ENCODE measurements at regions not wholly inside any gene's neighbourhood (a gene's known extent, or its start where the extent isn't known, plus 50 kb on each side); places are given as distances from the start of the nearest gene placed in this dataset.
"Not testable (repeated sequence)": the region's sequence is repeated elsewhere in the genome, so short reads cannot be mapped to it uniquely, and the experiment has no call there.

GRCh38 chr20:40634891-40635290, 54.1 kb downstream of the MAFB start:
- Histone ChIP-seq H3K4me3 (ENCODE audit: low read depth in 1 of 2, low read length in 2 of 2) (no peak overlapping the region), H3K9ac (ENCODE audit: low read depth in 1 of 2, low read length in 2 of 2) (no peak overlapping the region), H3K9me3 (ENCODE audit: control insufficient read depth in 1 of 2, low read length in 2 of 2) (no peaks in the 10 kb centered on the region), H3K4me1 (ENCODE audit: control insufficient read depth in 1 of 2, insufficient read depth in 2 of 2, low read length in 2 of 2) (no peaks in the 10 kb centered on the region), H3K36me3 (ENCODE audit: control insufficient read depth in 1 of 2, insufficient read depth in 2 of 2, low read length in 2 of 2) (no peaks in the 10 kb centered on the region), H3K27me3 (ENCODE audit: control insufficient read depth in 1 of 2, insufficient read depth in 2 of 2, low read length in 2 of 2) (peaks cover 5 to 7% of the 10 kb centered on the region in 2 donors), H3K27ac (ENCODE audit: low read depth, low read length) (no peak overlapping the region)

- H3K9ac ChIP-seq (ENCODE audit: low read depth in 1 of 2, low read length in 2 of 2), result no peak overlapping the region
- no peaks in the 10 kb centered on the region for H3K36me3 ChIP-seq (ENCODE audit: control insufficient read depth in 1 of 2, insufficient read depth in 2 of 2, low read length in 2 of 2)
- H3K27ac ChIP-seq (ENCODE audit: low read depth, low read length), result no peak overlapping the region
- no peak overlapping the region for H3K4me3 ChIP-seq (ENCODE audit: low read depth in 1 of 2, low read length in 2 of 2)
- H3K27me3 ChIP-seq (ENCODE audit: control insufficient read depth in 1 of 2, insufficient read depth in 2 of 2, low read length in 2 of 2), result peaks cover 5 to 11% of the 10 kb centered on the region in 2 donors
- no peaks in the 10 kb centered on the region for H3K4me1 ChIP-seq (ENCODE audit: control insufficient read depth in 1 of 2, insufficient read depth in 2 of 2, low read length in 2 of 2)
- no peaks in the 10 kb centered on the region for H3K9me3 ChIP-seq (ENCODE audit: control insufficient read depth in 1 of 2, low read length in 2 of 2)
Measured at GRCh38 chr20:40633123-40633850, 55.7 kb downstream of the MAFB start.

- H3K9me3 ChIP-seq (ENCODE audit: control insufficient read depth in 1 of 2, low read length in 2 of 2), result no peaks in the 10 kb centered on the region
- no peaks in the 10 kb centered on the region for H3K36me3 ChIP-seq (ENCODE audit: control insufficient read depth in 1 of 2, insufficient read depth in 2 of 2, low read length in 2 of 2)
- no peak overlapping the region for H3K4me3 ChIP-seq (ENCODE audit: low read depth in 1 of 2, low read length in 2 of 2)
- peaks cover 5 to 11% of the 10 kb centered on the region in 2 donors for H3K27me3 ChIP-seq (ENCODE audit: control insufficient read depth in 1 of 2, insufficient read depth in 2 of 2, low read length in 2 of 2)
- H3K4me1 ChIP-seq (ENCODE audit: control insufficient read depth in 1 of 2, insufficient read depth in 2 of 2, low read length in 2 of 2), result no peaks in the 10 kb centered on the region
- no peak overlapping the region for H3K9ac ChIP-seq (ENCODE audit: low read depth in 1 of 2, low read length in 2 of 2)
- H3K27ac ChIP-seq (ENCODE audit: low read depth, low read length), result no peak overlapping the region
Measured at GRCh38 chr20:40632346-40632976, 56.6 kb downstream of the MAFB start.

- Histone ChIP-seq H3K9me3 (ENCODE audit: control insufficient read depth in 1 of 2, low read length in 2 of 2) (no peaks in the 10 kb centered on the region), H3K4me3 (ENCODE audit: low read depth in 1 of 2, low read length in 2 of 2) (no peak overlapping the region), H3K27ac (ENCODE audit: low read depth, low read length) (no peak overlapping the region), H3K27me3 (ENCODE audit: control insufficient read depth in 1 of 2, insufficient read depth in 2 of 2, low read length in 2 of 2) (peaks cover 5 to 11% of the 10 kb centered on the region in 2 donors), H3K9ac (ENCODE audit: low read depth in 1 of 2, low read length in 2 of 2) (no peak overlapping the region), H3K4me1 (ENCODE audit: control insufficient read depth in 1 of 2, insufficient read depth in 2 of 2, low read length in 2 of 2) (no peaks in the 10 kb centered on the region), H3K36me3 (ENCODE audit: control insufficient read depth in 1 of 2, insufficient read depth in 2 of 2, low read length in 2 of 2) (no peaks in the 10 kb centered on the region)
Measured at GRCh38 chr20:40631119-40631631, 57.9 kb downstream of the MAFB start.

DNA sequence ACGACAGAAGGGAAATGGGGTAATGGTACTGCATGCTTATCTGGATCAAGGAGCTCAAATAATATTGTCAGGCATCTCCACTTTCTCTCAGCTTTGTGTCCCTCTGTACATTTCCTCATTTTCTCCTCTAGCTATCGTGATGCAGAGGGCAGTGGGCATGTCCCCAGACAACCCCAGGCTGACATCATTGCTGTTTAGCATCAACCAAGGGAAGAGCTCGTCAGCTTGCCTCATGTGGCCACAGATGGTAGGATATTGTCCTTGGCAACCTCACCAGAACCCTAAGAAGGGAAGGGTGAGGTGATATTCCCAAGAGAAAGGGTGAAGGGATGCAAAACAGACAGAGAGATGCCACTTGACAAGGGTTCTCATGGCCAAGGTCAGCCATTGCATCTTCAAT, 58.3 kb downstream of the MAFB start:
- H3K36me3 ChIP-seq (ENCODE audit: control insufficient read depth in 1 of 2, insufficient read depth in 2 of 2, low read length in 2 of 2), result no peaks in the 10 kb centered on the region
- no peak overlapping the region for H3K27ac ChIP-seq (ENCODE audit: low read depth, low read length)
- no peaks in the 10 kb centered on the region for H3K4me1 ChIP-seq (ENCODE audit: control insufficient read depth in 1 of 2, insufficient read depth in 2 of 2, low read length in 2 of 2)
- H3K4me3 ChIP-seq (ENCODE audit: low read depth in 1 of 2, low read length in 2 of 2), result no peak overlapping the region
- H3K27me3 ChIP-seq (ENCODE audit: control insufficient read depth in 1 of 2, insufficient read depth in 2 of 2, low read length in 2 of 2), result peaks cover 5 to 11% of the 10 kb centered on the region in 2 donors
- no peaks in the 10 kb centered on the region for H3K9me3 ChIP-seq (ENCODE audit: control insufficient read depth in 1 of 2, low read length in 2 of 2)
- no peak overlapping the region for H3K9ac ChIP-seq (ENCODE audit: low read depth in 1 of 2, low read length in 2 of 2)

- H3K4me3 ChIP-seq (ENCODE audit: low read depth in 1 of 2, low read length in 2 of 2), result no peak overlapping the region
- H3K27me3 ChIP-seq (ENCODE audit: control insufficient read depth in 1 of 2, insufficient read depth in 2 of 2, low read length in 2 of 2), result peaks cover 5 to 8% of the 10 kb centered on the region in 2 donors
- no peaks in the 10 kb centered on the region for H3K4me1 ChIP-seq (ENCODE audit: control insufficient read depth in 1 of 2, insufficient read depth in 2 of 2, low read length in 2 of 2)
- H3K36me3 ChIP-seq (ENCODE audit: control insufficient read depth in 1 of 2, insufficient read depth in 2 of 2, low read length in 2 of 2), result no peaks in the 10 kb centered on the region
- no peak overlapping the region for H3K9ac ChIP-seq (ENCODE audit: low read depth in 1 of 2, low read length in 2 of 2)
- no peaks in the 10 kb centered on the region for H3K9me3 ChIP-seq (ENCODE audit: control insufficient read depth in 1 of 2, low read length in 2 of 2)
- no peak overlapping the region for H3K27ac ChIP-seq (ENCODE audit: low read depth, low read length)
Measured at GRCh38 chr20:40630099-40630498, 58.9 kb downstream of the MAFB start.

DNA sequence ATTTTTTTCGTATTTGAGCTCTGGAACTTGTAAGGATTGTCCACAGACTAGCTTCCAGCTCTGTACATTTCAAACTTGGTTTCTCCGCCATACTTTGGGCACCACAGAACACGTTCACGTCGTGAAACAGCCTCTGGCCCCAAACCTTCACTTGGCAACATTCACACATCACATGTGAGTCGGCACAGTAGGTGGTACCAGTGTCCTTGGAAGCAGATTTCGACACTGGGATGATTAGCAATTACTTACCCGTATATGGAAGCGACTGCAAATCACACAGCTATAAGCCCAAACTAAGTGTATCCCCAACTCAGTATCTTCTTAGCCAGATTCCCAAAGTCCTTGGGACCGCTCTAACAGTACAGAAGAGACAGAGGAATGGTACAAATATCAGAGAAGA, 60.2 kb downstream of the MAFB start:
- H3K9ac ChIP-seq (ENCODE audit: low read depth in 1 of 2, low read length in 2 of 2), result no peak overlapping the region
- no peak overlapping the region for H3K4me3 ChIP-seq (ENCODE audit: low read depth in 1 of 2, low read length in 2 of 2)
- no peaks in the 10 kb centered on the region for H3K4me1 ChIP-seq (ENCODE audit: control insufficient read depth in 1 of 2, insufficient read depth in 2 of 2, low read length in 2 of 2)
- no peaks in the 10 kb centered on the region for H3K9me3 ChIP-seq (ENCODE audit: control insufficient read depth in 1 of 2, low read length in 2 of 2)
- H3K27me3 ChIP-seq (ENCODE audit: control insufficient read depth in 1 of 2, insufficient read depth in 2 of 2, low read length in 2 of 2), result peaks cover 0 to 4% of the 10 kb centered on the region in 2 donors
- H3K36me3 ChIP-seq (ENCODE audit: control insufficient read depth in 1 of 2, insufficient read depth in 2 of 2, low read length in 2 of 2), result no peaks in the 10 kb centered on the region
- no peak overlapping the region for H3K27ac ChIP-seq (ENCODE audit: low read depth, low read length)

DNA sequence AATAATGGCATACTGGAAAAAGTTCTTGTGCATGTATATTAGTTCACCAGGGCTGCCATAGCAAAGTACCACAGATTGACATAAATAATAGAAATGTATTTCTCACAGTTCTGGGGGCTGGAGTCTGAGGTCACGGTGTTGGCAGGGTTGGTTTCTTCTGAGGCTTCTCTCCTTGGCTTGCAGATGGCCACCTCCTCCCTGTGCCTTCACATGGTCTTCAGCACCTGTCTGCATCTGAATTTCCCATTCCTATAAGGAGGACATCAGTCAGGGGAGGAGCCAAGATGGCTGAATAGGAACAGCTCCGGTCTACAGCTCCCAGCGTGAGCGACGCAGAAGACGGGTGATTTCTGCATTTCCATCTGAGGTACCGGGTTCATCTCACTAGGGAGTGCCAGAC, 70.0 kb downstream of the MAFB start:
- H3K4me3 ChIP-seq (ENCODE audit: low read depth in 1 of 2, low read length in 2 of 2); H3K36me3 ChIP-seq (ENCODE audit: control insufficient read depth in 1 of 2, insufficient read depth in 2 of 2, low read length in 2 of 2); H3K9me3 ChIP-seq (ENCODE audit: control insufficient read depth in 1 of 2, low read length in 2 of 2); H3K9ac ChIP-seq (ENCODE audit: low read depth in 1 of 2, low read length in 2 of 2); H3K4me1 ChIP-seq (ENCODE audit: control insufficient read depth in 1 of 2, insufficient read depth in 2 of 2, low read length in 2 of 2); H3K27ac ChIP-seq (ENCODE audit: low read depth, low read length): not testable (repeated sequence)
- peaks cover 4 to 10% of the 10 kb centered on the region in 2 donors for H3K27me3 ChIP-seq (ENCODE audit: control insufficient read depth in 1 of 2, insufficient read depth in 2 of 2, low read length in 2 of 2)

GRCh38 chr20:40617594-40617993, 71.4 kb downstream of the MAFB start:
- Histone ChIP-seq H3K27ac (ENCODE audit: low read depth, low read length) (no peak overlapping the region), H3K27me3 (ENCODE audit: control insufficient read depth in 1 of 2, insufficient read depth in 2 of 2, low read length in 2 of 2) (peaks cover 4 to 10% of the 10 kb centered on the region in 2 donors), H3K4me1 (ENCODE audit: control insufficient read depth in 1 of 2, insufficient read depth in 2 of 2, low read length in 2 of 2) (no peaks in the 10 kb centered on the region), H3K9me3 (ENCODE audit: control insufficient read depth in 1 of 2, low read length in 2 of 2) (no peaks in the 10 kb centered on the region), H3K4me3 (ENCODE audit: low read depth in 1 of 2, low read length in 2 of 2) (no peak overlapping the region), H3K9ac (ENCODE audit: low read depth in 1 of 2, low read length in 2 of 2) (no peak overlapping the region), H3K36me3 (ENCODE audit: control insufficient read depth in 1 of 2, insufficient read depth in 2 of 2, low read length in 2 of 2) (no peaks in the 10 kb centered on the region)

GRCh38 chr20:40612837-40613236, 76.2 kb downstream of the MAFB start:
- Histone ChIP-seq H3K9me3 (ENCODE audit: control insufficient read depth in 1 of 2, low read length in 2 of 2) (no peaks in the 10 kb centered on the region), H3K36me3 (ENCODE audit: control insufficient read depth in 1 of 2, insufficient read depth in 2 of 2, low read length in 2 of 2) (no peaks in the 10 kb centered on the region), H3K4me1 (ENCODE audit: control insufficient read depth in 1 of 2, insufficient read depth in 2 of 2, low read length in 2 of 2) (no peaks in the 10 kb centered on the region), H3K27me3 (ENCODE audit: control insufficient read depth in 1 of 2, insufficient read depth in 2 of 2, low read length in 2 of 2) (peaks cover 0 to 8% of the 10 kb centered on the region in 2 donors), H3K9ac (ENCODE audit: low read depth in 1 of 2, low read length in 2 of 2) (no peak overlapping the region), H3K27ac (ENCODE audit: low read depth, low read length) (no peak overlapping the region), H3K4me3 (ENCODE audit: low read depth in 1 of 2, low read length in 2 of 2) (no peak overlapping the region)

All from duodenal mucosa (tissue), 2 donors.